ENCODE measurements at regions not wholly inside any gene's neighbourhood (a gene's known extent, or its start where the extent isn't known, plus 50 kb on each side); places are given as distances from the start of the nearest gene placed in this dataset.
"Not testable (repeated sequence)": the region's sequence is repeated elsewhere in the genome, so short reads cannot be mapped to it uniquely, and the experiment has no call there.

DNA sequence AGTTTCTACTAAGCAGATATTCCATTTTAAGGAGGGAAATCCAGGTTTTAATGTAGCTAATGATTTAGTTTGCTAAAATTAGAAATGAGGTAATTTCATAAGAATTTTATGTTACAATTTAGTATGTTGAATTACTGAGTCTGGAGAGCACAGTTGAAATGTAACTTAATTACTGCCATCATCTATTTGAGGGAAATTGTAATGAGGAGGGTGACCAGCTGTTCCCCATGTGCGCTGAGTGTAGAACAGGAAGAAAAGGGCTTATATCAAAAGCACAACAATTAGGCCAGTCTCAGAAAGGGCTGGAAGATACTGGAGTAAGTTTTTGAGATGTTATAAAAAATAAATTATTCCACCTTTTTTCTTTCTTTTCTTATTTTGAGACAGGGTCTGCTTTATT is 735.1 kb upstream of the GOT2 start:
- intact Hi-C loops (cut with DNase I; ENCODE audit: low total_unique reads) = no loop called here
- H3K27me3 ChIP-seq = no peaks in the 10 kb centered on the region
- no peak for TF ChIP-seq POLR2A (IDR thresholded peaks at IDR 0.05)
- TF ChIP-seq, protein P1, sequence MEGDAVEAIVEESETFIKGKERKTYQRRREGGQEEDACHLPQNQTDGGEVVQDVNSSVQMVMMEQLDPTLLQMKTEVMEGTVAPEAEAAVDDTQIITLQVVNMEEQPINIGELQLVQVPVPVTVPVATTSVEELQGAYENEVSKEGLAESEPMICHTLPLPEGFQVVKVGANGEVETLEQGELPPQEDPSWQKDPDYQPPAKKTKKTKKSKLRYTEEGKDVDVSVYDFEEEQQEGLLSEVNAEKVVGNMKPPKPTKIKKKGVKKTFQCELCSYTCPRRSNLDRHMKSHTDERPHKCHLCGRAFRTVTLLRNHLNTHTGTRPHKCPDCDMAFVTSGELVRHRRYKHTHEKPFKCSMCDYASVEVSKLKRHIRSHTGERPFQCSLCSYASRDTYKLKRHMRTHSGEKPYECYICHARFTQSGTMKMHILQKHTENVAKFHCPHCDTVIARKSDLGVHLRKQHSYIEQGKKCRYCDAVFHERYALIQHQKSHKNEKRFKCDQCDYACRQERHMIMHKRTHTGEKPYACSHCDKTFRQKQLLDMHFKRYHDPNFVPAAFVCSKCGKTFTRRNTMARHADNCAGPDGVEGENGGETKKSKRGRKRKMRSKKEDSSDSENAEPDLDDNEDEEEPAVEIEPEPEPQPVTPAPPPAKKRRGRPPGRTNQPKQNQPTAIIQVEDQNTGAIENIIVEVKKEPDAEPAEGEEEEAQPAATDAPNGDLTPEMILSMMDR (IDR thresholded peaks at IDR 0.05) = no peak
- no peak for TF ChIP-seq EP300 (IDR thresholded peaks at IDR 0.05; ENCODE audit: low read depth)
- TF ChIP-seq POLR2AphosphoS5 (IDR thresholded peaks at IDR 0.05) = no peak
- WGBS, 2 donors (ENCODE audit: low coverage in 1 of 2) = 76 to 100% methylated on average over 1 of the region's 1 CpG
- H3K4me3 ChIP-seq = no peak overlapping the region
- H3K4me1 ChIP-seq = no peaks in the 10 kb centered on the region
- no peak for DNase-seq
- peaks cover 0 to 4% of the 10 kb centered on the region in 2 donors for H3K9me3 ChIP-seq
- no peaks in the 10 kb centered on the region for H3K36me3 ChIP-seq
- in situ Hi-C loops (cut with MboI; ENCODE audit: low pct_ligation_motif_present in 1 of 4, low pct_unique_long_range_greater_than_20kb in 1 of 4, low sequenced_read_pairs in 3 of 4) = no loop called here
- H3K27ac ChIP-seq = no peak overlapping the region

DNA sequence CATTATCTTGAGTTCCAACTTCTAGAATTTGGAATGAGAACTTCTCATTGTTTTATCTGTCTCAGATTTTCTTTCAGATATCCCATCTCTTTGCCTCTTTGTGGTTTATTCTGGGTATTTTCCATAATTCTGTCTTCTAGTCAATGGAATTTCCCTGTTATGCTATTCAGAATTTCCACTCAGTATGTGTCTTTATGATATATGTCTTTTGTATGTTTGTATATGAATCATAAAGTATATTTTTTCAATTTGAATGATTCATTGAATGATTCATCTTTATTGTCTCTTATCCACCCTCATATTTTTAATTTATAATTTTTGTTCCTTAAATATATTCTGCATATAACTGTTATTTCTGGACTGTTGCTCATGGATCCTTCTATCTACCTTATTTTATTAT is 729.7 kb upstream of the GOT2 start:
- TF ChIP-seq POLR2A (IDR thresholded peaks at IDR 0.05) = no peak
- TF ChIP-seq, protein P1 (IDR thresholded peaks at IDR 0.05) = no peak
- no peak for TF ChIP-seq EP300 (IDR thresholded peaks at IDR 0.05; ENCODE audit: low read depth)
- TF ChIP-seq POLR2AphosphoS5 (IDR thresholded peaks at IDR 0.05) = no peak
- Histone ChIP-seq H3K27ac (no peak overlapping the region), H3K36me3 (no peaks in the 10 kb centered on the region), H3K4me3 (no peak overlapping the region), H3K4me1 (no peaks in the 10 kb centered on the region), H3K27me3 (no peaks in the 10 kb centered on the region), H3K9me3 (no peaks in the 10 kb centered on the region)
- DNase-seq = no peak
- intact Hi-C loops (cut with DNase I; ENCODE audit: low total_unique reads) = no loop called here
- in situ Hi-C loops (cut with MboI; ENCODE audit: low pct_ligation_motif_present in 1 of 4, low pct_unique_long_range_greater_than_20kb in 1 of 4, low sequenced_read_pairs in 3 of 4) = no loop called here

DNA sequence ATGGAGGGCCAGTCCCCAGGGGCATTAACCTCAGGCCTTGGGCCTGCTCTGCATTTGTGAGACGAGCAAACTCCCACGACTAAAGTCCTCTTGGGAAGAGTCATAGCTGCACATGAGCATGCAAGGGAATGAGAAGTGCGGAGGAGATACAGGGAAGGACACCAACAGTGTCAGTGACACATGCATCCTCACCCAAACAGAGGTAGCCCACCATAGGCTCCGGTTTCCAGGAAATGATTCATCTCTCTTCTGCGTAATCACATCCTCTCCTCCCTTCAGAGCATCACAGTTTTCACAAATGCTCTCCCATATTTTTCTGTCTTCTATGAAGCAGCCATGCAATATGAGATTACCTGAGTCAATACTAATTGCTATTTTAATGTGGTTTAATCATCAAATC is 725.7 kb upstream of the GOT2 start:
- H3K9me3 ChIP-seq = no peaks in the 10 kb centered on the region
- H3K4me3 ChIP-seq = no peak overlapping the region
- intact Hi-C loops (cut with DNase I; ENCODE audit: low total_unique reads) = no loop called here
- H3K4me1 ChIP-seq = no peaks in the 10 kb centered on the region
- DNase-seq = no peak
- TF ChIP-seq EP300 (IDR thresholded peaks at IDR 0.05; ENCODE audit: low read depth) (no peak), POLR2A (IDR thresholded peaks at IDR 0.05) (no peak), POLR2AphosphoS5 (IDR thresholded peaks at IDR 0.05) (no peak)
- TF ChIP-seq, protein P1 (IDR thresholded peaks at IDR 0.05) = no peak
- no peaks in the 10 kb centered on the region for H3K27me3 ChIP-seq
- no peaks in the 10 kb centered on the region for H3K36me3 ChIP-seq
- 87 to 90% methylated on average over 3 to 5 of the region's 5 CpGs for WGBS, 2 donors (ENCODE audit: low coverage in 1 of 2)
- H3K27ac ChIP-seq = no peak overlapping the region
- in situ Hi-C loops (cut with MboI; ENCODE audit: low pct_ligation_motif_present in 1 of 4, low pct_unique_long_range_greater_than_20kb in 1 of 4, low sequenced_read_pairs in 3 of 4) = no loop called here

DNA sequence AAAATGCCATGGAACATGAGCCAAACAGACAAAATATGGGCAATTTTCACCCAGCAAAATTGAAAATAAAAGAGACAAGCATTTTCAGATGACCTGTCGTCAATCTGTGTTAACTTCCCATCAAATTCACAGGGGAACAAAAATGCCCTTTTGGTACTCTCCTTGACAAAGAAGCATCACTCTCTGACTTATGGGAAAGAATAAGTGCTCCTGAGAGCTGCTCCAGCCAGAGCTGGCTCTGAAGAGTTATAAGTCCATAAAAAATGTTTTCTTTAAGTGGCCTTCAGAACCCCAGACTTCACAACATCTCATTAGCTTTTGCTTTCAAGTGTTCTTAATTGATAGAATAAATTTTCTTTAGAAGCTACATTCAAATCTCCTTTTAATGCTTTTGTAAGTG is 721.4 kb upstream of the GOT2 start:
- WGBS, 2 donors (ENCODE audit: low coverage in 1 of 2) = 69 to 89% methylated on average over 1 of the region's 1 CpG
- no peak overlapping the region for H3K4me3 ChIP-seq
- intact Hi-C loops (cut with DNase I; ENCODE audit: low total_unique reads) = no loop called here
- no peaks in the 10 kb centered on the region for H3K4me1 ChIP-seq
- H3K27ac ChIP-seq = no peak overlapping the region
- H3K36me3 ChIP-seq = no peaks in the 10 kb centered on the region
- no peak for DNase-seq
- TF ChIP-seq EP300 (IDR thresholded peaks at IDR 0.05; ENCODE audit: low read depth) = no peak
- TF ChIP-seq, protein P1 (IDR thresholded peaks at IDR 0.05) = no peak
- TF ChIP-seq POLR2A (IDR thresholded peaks at IDR 0.05) = no peak
- no peak for TF ChIP-seq POLR2AphosphoS5 (IDR thresholded peaks at IDR 0.05)
- in situ Hi-C loops (cut with MboI; ENCODE audit: low pct_ligation_motif_present in 1 of 4, low pct_unique_long_range_greater_than_20kb in 1 of 4, low sequenced_read_pairs in 3 of 4) = no loop called here
- H3K9me3 ChIP-seq = peaks cover 0 to 15% of the 10 kb centered on the region in 2 donors
- H3K27me3 ChIP-seq = no peaks in the 10 kb centered on the region

DNA sequence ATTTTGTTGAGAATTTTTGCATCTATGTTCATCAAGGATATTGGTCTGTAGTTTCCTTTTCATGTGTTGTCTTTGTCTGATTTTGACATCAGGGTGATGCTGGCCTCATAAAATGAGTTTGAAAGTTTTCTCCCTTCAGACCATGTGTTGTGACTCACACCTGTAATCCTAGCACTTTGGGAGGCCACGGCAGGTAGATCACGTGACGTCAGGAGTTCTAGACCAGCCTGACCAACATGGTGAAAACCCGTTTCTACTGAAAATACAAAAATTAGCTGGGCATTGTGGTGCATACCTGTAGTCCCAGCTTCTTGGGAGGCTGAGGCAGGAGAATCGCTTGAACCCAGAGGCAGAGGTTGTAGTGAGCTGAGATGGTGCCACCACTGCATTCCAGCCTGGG is 716.4 kb upstream of the GOT2 start:
- H3K36me3 ChIP-seq; in situ Hi-C loops (cut with MboI; ENCODE audit: low pct_ligation_motif_present in 1 of 4, low pct_unique_long_range_greater_than_20kb in 1 of 4, low sequenced_read_pairs in 3 of 4); H3K27me3 ChIP-seq; H3K4me3 ChIP-seq; H3K27ac ChIP-seq; H3K4me1 ChIP-seq; intact Hi-C loops (cut with DNase I; ENCODE audit: low total_unique reads); DNase-seq: not testable (repeated sequence)
- H3K9me3 ChIP-seq = peaks cover 0 to 15% of the 10 kb centered on the region in 2 donors
- WGBS, 2 donors (ENCODE audit: low coverage in 1 of 2) = 83 to 97% methylated on average over 5 of the region's 5 CpGs
